ENCODE measurements at regions not wholly inside any gene's neighbourhood (a gene's known extent, or its start where the extent isn't known, plus 50 kb on each side); places are given as distances from the start of the nearest gene placed in this dataset.
"Not testable (repeated sequence)": the region's sequence is repeated elsewhere in the genome, so short reads cannot be mapped to it uniquely, and the experiment has no call there.

DNA sequence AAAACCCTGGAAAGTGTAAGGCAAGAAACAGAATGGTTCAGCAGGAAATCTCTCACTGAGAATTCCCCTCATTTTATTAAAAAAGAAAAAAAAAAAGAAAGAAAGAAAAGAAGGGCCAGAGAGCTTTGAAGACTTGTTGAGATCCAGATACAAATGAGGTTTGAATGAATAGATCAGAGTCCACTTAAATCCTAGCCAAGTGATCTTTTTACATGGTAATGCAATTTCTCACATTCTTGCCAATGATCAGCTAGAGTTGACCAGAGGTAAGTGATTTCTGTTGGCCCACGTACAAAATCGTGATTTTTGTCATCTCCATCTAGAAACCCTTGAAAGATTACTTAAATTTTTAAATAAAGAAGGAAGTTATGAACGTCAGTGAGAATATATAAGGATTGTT lies 261.5 kb upstream of the PCSK5 start:
- no peak for DNase-seq

- no peak for DNase-seq
These were observed 256.9 kb upstream of the PCSK5 start for GRCh38 chr9:75633451-75634057.

DNA sequence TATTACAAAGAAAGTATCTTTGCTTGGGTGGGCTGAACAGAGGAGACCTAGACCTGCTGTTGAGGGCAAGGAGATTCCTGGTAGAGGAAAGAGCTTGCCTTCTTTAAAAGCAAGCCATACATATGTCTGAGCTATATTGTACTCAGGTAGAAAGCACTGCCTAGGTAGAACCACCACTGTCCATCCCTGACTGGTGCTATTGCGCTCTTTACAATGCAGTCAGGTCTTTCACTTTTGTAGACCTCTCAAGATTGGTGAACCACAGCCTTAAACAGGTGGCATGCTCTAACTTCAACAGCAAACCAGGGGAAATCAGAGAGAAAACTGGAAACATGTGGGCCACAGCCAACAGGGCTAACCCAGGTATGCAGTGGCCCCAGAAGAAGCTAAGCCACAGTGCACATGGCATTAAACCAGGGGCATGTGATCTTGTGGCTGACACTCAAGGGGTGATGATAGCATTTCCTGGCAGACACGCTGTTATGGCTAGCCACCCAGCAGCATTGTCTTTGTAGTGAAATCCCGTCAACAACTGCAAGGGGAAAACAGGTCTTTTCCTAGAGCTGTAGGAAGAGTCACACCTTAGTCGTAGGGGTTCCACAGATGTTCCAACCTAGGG lies 253.9 kb upstream of the PCSK5 start:
- no peak for DNase-seq

- DNase-seq: no peak
These were observed 250.4 kb upstream of the PCSK5 start for GRCh38 chr9:75639971-75640610.

DNA sequence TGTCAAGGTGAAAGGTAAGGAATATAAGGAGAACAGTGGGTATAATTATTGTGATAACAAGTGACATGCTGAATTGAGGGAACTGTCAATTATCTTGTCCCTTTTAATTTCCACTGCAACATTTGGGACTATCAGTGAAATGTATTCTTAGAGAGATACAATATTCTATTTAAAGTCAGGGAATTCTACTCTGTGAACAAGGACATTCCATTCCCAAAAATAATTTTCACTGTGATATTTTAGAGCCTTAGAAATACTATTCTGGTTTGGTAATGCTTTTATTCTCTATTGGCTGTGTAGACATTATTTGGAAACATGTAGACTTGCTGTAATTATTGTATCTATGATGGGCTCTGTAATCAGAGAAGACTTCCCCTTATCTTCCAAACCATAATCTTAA lies 248.0 kb upstream of the PCSK5 start:
- no peak for DNase-seq

DNA sequence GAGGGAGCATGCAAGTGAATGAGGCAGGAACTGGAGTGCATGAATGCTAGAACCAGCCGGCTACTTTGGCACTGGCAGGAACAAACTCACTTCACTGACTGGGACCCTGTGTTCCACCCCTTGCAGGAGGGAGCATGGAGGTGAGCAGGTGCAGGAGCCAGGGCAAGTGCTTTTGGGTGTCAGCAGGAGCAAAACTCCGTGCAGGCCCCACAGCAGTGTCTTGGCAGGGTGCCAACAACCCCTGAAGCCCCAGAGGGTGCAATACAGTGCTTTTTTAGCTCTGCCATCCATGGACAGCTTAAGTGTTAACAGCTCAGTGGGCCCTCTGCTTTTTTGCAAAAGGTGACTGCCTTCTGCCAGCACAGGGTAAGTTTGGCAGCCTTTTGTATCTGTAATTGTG lies 245.8 kb upstream of the PCSK5 start:
- no peak for DNase-seq

DNA sequence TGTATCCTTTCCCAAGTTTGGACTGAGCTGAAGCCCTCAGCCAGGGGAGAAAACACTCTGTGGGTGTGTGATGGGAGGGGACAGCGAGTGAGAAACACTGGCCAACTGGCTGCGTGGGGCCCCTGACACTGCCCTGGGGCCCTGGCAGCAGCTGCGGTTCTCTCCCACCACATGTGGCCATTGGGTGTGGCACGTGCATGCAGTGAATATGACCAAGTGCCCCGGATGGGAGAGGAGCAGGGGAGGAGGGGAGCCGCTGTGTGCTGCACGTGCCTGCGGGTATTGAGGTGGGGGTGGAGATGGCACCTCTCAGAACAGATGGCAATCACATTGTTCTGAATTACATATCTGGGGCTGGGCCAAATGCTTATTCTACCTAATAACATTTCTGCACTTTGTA lies 242.4 kb upstream of the PCSK5 start:
- DNase-seq: no peak

DNA sequence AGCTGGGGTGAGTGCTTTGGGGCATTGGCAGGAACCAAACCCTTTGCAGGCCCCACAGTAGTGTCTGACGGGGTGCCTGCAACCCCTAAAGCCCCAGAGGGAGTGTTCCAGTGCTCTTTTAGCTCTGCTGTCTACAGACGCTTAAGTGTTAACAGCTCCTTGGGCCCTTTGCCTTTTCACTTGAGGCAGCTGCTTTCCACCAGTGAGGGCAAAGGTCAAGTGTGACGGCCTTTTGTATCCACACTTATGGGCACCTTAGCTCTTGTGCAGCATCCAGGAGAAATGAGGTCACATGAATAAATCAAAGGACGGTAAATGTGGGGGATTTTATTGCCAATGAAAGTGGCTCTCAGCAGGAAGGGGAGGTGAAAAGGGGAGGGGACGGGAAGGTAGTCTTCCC lies 241.4 kb upstream of the PCSK5 start:
- no peak for DNase-seq

DNA sequence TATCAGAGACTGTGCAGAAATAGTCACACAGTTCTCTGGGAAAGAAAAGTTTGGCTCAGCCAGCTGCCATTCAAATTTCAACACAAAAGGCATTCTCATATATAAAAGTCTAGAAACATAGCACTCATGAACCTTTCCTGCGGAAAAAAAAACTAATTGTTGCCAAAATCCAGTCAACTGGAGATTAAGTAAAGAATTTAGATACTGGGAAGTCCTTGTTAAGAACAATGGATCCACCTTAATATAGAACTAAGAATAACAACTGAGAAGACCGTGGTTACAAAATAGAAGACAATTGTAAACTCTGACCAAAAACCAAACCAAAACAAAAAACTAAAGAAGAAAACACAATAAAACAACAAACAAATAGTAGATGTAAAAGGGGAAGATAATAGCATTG lies 238.8 kb upstream of the PCSK5 start:
- no peak for DNase-seq

GRCh38 chr9:75653335-75653734 lies 237.1 kb upstream of the PCSK5 start:
- DNase-seq: no peak

DNA sequence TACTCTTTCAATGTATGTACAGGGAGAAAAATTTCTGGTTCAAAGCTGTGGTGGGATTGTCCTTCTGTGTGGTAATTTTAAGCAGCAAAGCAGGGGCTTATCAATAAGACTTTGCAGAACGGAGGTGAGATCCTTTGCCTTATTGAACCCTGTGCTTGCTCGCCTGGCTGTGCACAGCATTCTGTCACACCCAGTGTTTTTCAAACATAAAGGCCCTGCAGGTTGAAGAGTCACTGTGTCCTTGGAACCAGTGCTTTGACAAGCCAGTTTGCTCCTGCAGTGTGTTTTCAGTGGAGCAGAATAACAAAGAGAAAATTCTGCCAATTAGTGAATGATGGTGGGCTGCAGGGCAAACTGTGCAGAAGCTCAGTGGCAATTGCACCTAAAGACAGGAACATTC lies 236.7 kb upstream of the PCSK5 start:
- DNase-seq: no peak

- DNase-seq: no peak
These were observed 233.5 kb upstream of the PCSK5 start for GRCh38 chr9:75657015-75657414.

DNA sequence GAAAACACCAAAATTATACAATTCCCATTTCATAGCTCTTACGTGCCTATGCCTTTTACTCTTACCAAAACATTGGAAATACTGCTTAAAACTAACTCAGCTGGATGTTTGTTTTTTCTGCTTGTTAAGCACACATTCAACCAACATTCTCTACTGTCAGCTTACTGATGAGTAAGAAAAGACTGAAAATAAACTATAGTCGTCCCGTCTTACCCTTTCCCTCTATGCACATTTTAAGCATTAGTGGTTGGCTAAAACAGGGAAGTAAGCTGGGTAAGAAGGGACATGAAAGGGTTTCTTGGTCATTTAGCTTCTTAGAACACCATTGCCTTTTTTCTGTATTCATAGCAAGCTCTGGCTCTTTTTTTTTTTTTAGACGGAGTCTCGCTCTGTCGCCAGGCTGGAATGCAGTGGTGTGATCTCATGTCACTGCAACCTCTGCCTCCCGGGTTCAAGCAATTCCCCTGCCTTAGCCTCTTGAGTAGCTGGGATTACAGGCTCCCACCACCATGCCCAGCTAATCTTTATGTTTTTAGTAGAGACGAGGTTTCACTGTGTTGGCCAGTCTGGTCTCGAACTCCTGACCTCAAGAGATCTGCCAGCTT lies 232.1 kb upstream of the PCSK5 start:
- DNase-seq: no peak

DNA sequence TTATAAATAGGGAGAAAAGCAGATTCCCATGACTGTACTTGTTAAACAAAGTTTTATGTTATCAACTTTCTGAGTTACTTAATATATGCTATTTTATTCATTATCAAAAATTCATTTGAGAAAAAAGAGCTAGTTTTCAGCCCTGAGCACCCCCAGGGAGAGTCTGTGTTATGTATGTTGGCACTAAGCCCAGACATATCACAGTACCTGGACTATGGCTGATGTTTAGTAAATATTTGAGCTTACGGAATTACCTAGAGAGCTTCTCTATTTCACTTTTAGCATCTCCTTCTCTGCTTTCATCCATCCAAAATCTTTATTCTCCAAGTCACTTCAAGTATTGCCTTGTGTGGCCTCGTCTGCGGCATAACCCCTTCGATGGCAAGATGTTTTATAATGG lies 225.9 kb upstream of the PCSK5 start:
- no peak for DNase-seq

- DNase-seq: no peak
These were observed 223.5 kb upstream of the PCSK5 start for GRCh38 chr9:75666856-75667554.

DNA sequence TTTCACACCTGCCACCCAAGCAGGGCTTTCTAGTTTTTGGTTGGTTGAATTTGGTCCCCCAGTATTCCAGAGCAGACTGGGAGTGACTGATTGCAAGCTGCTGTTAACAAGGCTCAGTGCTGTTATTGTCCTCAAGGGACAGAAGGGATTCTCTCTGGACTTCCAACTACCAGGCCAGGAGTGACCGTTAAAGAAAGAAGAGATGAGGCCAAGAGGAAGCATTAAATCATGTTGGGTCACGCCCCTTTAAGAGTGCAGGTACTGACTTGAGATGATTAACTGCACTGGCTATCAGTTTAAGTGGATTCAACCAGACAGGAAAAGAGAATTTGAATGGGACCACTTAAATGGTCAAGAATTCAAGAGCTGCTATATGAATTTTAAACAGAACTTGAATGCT lies 220.8 kb upstream of the PCSK5 start:
- no peak for DNase-seq

DNA sequence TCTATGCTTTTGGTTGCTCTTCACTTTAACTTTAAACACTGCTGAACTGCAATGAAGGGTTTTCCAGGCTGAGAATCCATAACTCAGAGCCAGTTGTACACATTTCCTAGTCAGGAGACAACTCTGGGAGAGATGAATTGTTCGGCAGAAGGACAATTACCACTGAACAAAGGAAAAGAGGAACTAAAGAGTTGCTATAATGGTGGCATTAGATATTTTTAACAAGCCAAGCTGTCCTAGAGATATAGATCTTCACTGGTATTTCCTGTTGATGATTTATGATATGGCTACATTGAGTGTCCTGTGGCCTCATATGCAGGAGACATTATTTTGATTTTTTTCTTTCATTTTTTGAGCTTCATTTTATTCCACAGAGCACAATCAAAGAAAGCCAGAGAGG lies 219.1 kb upstream of the PCSK5 start:
- DNase-seq: no peak

DNA sequence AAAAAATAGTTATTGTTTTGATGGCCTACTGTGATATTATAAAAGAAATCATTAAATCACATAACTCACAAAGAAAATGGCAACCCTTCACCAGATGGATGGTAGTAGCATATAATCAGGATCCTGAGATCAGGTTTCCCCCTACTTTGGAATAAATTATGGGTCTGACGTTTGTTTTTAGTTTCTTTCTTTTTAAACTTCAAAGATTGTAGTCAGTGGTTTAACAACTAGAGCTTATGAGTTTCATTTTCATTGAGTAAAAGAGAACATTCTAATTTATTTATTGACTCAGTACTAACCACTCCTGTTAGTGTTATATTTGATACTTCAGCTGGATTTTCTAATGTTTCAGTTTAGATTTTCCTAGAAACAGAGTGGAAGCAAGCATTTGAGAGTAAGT lies 218.0 kb upstream of the PCSK5 start:
- no peak for DNase-seq

DNA sequence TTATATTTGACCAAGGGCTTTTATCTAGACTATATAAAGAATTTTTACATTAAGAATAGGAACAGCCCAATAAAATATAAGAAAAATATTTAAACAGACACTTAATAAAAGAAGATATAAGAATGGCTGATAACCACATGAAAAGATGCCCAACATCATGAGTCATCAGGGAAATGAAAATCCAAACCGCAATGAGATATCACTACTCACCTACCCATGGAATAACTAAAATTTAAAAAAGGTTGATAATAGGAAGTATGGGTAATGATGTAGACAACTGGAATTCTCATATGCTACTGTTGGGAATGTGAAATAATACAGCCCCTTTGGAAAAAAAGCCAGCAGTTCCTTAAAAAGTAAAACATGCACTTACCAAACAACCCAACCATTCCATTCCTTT lies 206.9 kb upstream of the PCSK5 start:
- no peak for DNase-seq

- DNase-seq: no peak
These were observed 205.4 kb upstream of the PCSK5 start for GRCh38 chr9:75685062-75685461.

DNA sequence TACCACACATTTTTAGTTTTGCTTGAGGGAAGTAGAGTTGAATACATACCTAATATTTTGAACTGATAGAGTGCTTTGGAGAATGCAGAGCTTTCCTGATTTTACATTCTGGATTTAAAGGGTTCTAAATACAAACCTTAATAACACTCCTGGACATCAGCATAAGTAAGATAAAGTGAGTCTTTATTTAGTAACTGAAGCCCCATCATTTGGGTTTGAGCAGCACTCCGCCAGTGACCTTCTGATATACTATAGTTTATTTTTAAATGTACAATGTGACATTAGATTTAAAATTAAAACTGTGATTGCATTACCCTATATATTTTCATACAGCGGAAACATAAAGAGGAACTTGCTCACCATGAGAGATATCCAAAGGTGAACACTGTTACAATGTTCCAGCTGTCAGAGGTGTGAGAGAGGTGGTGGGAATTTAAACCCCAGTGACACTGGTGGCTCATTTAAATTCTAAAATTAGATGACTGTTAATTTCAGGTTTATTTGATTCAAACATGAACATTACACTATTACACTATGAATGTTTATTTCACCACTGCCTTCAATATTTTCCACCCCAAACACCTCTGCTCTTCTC lies 203.0 kb upstream of the PCSK5 start:
- DNase-seq: no peak

- DNase-seq: not testable (repeated sequence)
These were observed 199.9 kb upstream of the PCSK5 start for GRCh38 chr9:75690551-75690950.

- no peak for DNase-seq
These were observed 199.1 kb upstream of the PCSK5 start for GRCh38 chr9:75691408-75691807.

Measured in T-helper 9 cell (primary cell).